NCI-H146 (cell line): ENCODE measurements at regions not wholly inside any gene's neighbourhood (a gene's known extent, or its start where the extent isn't known, plus 50 kb on each side); places are given as distances from the start of the nearest gene placed in this dataset.
"Not testable (repeated sequence)": the region's sequence is repeated elsewhere in the genome, so short reads cannot be mapped to it uniquely, and the experiment has no call there.

Experiments
- DNase-seq: peaks from one replicate; lab custom pipeline; 2025; lab: John Stamatoyannopoulos, UW

DNA sequence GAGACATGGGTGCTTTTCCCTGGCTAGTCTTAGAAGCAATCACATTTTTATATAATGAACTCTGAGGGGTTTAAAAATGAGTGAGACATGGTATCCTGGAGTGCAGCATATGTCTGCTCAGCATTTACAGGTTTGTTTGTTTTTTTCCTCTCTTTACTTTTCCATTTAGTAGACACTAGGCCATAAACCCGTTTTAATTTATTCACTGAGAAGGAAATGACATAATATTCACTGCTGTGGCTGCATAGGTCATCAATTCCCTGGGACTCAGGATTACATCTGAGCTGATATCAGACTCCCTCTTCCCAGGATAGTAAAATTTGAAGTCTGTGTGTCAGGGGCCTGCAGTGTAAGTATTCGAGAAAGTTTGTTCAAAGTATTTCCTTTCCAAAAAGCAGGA, 178.9 kb upstream of the SPRY1 start:
- peak; percentile 4 for DNase-seq

DNA sequence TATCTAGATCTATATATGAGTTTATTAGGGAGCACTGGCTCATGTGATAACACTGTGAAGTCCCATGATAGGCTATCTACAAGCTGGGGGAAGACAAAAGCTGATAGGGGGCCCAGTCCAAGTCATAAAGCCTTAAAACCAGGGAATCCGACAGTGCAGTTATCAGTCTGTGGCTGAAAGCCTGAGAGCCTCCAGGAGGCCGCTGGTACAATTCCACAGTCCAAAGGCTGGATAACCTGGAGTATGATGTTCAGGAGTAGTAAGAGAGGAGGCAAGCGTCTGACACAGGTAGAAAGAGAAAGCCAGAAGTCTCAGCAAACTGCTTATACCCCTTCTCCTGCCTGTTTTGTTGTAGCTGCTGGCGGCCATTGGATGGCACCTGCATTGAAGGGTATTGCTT, 177.6 kb upstream of the SPRY1 start:
- DNase-seq: no peak

DNA sequence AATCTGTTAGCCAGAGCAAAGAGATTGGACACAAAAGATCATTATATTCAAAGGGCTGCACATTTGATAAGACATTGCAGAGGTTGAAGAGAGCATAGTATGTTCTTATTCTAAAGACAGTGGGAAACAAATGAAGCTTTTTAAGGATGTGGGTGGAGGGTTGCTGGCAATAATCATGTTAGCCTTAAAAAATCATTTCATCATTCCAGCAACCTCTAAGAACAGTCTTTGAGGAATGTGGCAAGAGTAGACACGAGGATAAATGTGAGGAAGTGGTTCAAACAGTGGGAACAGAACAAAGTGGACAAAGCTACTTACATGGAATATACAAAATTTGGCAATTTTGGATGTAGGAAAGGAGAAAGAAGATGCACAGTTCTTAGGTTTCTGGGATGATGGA, 167.3 kb upstream of the SPRY1 start:
- DNase-seq: no peak

- DNase-seq: no peak
These were observed 166.5 kb upstream of the SPRY1 start for GRCh38 chr4:123230061-123230460.

DNA sequence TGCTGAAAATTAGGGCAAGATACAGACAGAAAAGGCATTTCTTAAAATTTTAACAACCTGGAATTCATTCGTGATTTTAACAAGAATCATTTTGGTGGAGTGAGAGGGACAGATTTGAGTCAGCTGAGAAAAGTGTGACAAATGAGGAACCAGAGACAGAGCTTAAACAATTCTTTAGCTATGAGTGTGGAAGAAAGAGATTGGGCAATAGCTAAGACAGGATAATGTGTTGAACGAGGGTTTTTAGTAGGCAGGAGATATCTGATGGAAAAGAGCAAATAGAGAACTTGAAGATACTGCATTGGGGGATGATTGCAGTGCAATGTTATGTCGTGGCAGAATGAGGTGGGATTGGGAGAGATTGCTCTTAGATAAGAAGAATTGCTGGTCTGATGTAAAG, 164.2 kb upstream of the SPRY1 start:
- no peak for DNase-seq

DNA sequence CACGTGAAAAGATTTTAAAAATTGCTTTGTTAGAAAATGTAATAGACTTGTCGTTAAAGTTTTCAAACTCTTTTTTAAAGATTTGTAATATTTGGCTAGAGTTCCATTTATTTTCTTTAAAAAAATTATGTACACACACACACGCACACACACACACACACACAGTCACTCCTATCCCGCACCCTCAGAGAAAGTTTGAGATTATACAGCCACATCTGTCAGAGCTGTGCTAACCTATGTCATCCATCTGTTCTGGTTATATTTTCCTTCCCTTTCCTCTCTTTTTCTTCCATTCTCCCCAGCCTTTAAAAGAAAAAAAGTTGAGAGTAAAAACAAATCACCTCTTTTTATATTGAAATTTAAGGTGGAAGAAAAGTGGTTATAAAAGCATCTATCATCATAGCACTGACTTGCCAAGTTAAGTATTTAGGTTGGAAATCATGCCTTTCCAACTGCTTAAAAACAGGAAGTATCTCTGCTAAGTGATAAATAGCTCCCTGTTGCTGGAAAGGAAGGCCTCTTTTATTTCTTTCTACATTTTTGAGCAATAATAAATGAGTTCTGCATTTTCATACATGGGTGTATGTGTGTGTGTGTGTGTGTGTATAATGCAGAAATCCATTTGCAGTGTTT, 163.3 kb upstream of the SPRY1 start:
- no peak for DNase-seq

GRCh38 chr4:123234955-123235354, 161.6 kb upstream of the SPRY1 start:
- DNase-seq: no peak

DNA sequence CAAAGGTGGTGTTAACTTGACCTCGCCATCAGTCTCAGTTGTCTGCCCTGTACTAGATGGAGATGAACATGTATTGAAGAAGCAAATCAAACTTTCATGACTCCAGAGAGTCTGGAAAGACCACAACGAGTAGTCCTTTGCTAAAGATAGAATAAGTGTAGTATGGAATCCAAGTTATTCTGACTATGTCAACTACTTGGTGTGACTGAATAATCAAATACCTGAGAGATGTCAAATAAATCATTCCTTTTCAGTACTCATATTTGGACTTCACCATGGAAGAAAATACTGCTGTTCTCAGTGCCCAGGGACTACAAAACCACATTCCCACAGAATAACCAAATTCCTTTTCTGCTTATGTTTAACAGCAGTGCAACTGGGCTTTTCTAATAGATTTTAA, 161.2 kb upstream of the SPRY1 start:
- DNase-seq: no peak

GRCh38 chr4:123236606-123237005, 160.0 kb upstream of the SPRY1 start:
- DNase-seq: no peak

GRCh38 chr4:123240286-123240685, 156.3 kb upstream of the SPRY1 start:
- DNase-seq: not testable (repeated sequence)

DNA sequence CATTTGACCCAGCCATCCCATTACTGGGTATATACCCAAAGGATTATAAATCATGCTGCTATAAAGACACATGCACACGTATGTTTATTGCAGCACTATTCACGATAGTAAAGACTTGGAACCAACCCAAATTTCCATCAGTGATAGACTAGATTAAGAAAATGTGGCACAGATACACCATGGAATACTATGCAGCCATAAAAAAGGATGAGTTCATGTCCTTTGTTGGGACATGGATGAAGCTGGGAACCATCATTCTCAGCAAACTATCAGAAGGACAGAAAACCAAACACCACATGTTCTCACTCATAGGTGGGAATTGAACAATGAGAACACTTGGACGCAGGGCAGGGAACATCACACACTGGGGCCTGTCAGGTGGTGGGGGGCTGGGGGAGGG, 153.4 kb upstream of the SPRY1 start:
- DNase-seq: not testable (repeated sequence)

DNA sequence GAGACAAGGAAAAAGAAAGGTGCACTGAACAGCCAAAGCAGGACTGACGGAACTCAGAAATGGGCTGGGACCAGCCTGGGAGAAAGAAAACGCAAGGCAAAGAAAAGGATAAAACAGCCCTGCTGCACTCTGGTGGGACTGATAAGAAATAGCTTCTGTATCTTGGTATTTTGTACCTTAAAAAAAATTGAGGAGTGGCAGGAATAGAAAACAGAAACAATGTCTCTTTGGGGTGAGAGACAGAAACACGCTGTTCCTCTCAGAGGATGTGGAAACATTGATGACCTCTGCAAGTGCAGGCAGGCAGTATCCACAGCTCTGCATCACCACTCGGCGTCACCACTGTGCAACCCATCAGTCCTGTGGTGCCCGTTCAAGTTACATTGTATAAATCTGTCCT, 152.5 kb upstream of the SPRY1 start:
- DNase-seq: peak; percentile 4

- no peak for DNase-seq
These were observed 150.5 kb upstream of the SPRY1 start for GRCh38 chr4:123246085-123246484.

DNA sequence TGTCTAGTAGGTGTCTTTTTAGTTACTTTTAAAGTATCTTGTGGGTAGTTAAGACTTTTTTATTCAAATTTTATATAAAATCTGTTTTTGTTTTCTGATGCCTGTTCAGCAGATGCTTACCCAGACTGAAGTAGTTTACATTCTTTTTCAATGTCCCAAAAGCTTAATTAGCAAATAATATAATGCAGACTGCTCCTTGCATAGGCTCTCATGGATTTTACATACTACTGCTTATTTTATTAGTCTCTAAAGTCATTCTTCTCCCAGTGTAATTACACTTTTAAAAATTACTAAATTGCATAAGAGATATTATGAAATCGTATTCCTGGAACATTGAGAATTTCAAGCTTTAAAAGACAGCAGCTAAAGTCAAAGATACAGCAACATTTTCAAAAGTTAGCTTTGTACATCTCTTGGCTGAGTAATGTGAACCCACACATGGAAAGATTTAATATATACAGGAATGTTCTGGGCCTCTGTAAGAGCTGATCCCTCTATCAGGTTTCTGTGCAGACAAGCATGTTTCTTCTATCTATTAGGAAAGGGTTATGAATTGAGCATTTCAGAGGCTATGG, 148.4 kb upstream of the SPRY1 start:
- DNase-seq: no peak

DNA sequence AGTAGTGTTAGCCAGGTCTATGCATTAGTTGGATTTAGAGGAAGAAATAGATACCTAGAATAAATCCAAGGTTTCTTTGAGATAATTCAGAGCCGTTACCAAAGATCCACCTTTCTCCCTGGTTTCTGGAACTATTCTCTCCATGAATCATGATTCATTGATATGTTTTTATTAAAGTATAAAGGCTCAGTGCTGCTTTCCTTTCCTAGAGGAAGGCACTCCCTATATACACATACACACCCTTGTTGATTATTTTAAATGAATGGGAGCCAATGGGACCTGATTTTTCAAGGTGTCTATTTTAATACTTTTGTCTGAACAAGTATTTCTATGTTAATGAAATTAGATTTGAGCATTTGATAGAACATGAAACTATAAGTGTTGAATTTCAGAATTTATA, 146.8 kb upstream of the SPRY1 start:
- no peak for DNase-seq

- no peak for DNase-seq
These were observed 145.8 kb upstream of the SPRY1 start for GRCh38 chr4:123250843-123251242.

- DNase-seq: no peak
These were observed 140.6 kb upstream of the SPRY1 start for GRCh38 chr4:123255971-123256370.

DNA sequence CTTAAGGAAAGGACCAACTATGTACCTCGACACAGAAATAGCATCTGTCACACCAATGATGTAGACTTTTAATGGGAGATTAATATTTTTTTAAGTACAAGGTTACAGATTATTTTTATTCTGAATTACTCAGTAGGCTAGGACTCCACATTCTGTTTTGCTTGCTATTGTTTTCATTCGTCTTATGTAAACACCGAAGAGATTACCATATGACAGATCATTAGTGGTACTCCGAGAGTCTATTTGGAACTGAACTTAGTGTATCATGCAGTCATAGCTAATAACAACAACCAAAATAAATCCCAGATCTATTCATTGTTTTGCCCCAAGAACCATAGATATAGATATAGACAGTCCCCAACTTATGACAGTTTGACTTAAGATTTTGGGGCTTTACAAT, 139.7 kb upstream of the SPRY1 start:
- DNase-seq: no peak

GRCh38 chr4:123257591-123257990, 139.0 kb upstream of the SPRY1 start:
- DNase-seq: no peak

GRCh38 chr4:123259676-123260646, 136.6 kb upstream of the SPRY1 start:
- DNase-seq: no peak

DNA sequence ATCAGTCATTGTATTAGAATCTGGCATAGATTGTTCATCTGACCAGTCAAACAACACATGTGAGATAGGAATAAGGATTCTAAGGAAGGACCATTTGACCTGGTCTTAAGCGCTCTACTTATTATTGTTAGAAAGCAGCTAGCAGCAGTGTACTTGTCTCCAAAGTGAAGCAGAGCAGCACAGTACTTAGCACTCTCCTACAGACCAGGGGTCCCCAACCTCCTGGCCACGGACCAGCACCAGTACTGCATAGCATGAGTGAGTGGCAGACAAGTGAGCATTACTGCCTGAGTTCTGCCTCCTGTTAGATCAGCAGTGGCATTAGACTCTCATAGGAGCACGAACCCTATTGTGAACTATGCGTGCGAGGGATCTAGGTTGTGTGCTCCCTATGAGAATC, 135.9 kb upstream of the SPRY1 start:
- no peak for DNase-seq

DNA sequence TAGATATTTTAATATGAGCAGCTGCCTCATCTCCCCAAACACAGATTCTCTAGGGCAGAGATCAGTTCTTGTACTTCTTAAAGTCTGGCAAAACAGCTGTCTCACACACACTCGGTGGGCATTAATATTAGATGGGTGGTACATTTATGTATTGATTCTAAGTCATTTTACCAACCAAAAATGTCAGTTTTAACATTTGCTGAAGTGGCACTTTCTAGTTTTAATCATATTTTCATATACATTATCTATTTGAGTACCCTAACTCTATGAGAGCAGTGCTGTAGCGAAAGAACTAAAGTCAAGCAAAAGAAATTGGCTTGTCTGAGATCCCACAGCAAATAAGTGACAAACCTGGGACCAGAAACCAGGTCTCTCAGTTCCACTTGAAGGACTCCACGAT, 134.5 kb upstream of the SPRY1 start:
- no peak for DNase-seq

- no peak for DNase-seq
These were observed 131.2 kb upstream of the SPRY1 start for GRCh38 chr4:123265443-123265842.
